Mammary epithelial cell (primary cell): ENCODE measurements at regions not wholly inside any gene's neighbourhood (a gene's known extent, or its start where the extent isn't known, plus 50 kb on each side); places are given as distances from the start of the nearest gene placed in this dataset.

Source experiments
- EZH2 ChIP-seq: IDR thresholded peaks from 2 replicates; pipeline ENCODE4 v1.6.1; 2012; ENCODE audit warnings: low read length, inconsistent platforms, borderline replicate concordance
- TF ChIP-seq, protein P1 (sequence below), 2 donors: IDR thresholded peaks in 1 of 2; conservative IDR thresholded peaks in 1 of 2; 2 replicates each; pipeline ENCODE4 v1.5.1; 2011 to 2012; ENCODE audit warnings: inconsistent platforms in 2 of 2, low read length in 2 of 2, mild to moderate bottlenecking in 2 of 2, control low read depth in 1 of 2, low read depth in 1 of 2; ENCODE audit not compliant: insufficient read depth in 1 of 2; ENCODE audit errors: extremely low read depth in 1 of 2

DNA sequence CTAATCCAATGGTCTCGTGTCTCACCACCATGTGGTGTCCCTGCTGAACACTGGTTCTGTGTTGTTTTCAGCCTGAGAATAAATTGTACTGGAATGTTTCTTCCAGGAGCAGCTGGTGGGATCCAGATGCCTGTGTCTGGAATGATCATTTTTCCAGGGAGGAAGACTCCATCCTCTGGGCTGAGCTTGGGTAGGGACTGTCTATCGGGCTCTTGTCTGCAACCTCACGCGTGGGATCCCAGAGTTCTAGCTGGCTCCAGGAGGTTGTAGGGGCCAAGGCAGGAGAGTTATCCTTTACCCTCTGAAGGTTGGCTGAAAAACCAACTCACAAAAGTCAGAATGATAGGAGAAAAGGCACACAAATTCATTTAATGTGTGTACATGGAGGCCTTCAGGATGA lies 144.1 kb upstream of the B3GAT1 start:
- TF ChIP-seq, protein P1, sequence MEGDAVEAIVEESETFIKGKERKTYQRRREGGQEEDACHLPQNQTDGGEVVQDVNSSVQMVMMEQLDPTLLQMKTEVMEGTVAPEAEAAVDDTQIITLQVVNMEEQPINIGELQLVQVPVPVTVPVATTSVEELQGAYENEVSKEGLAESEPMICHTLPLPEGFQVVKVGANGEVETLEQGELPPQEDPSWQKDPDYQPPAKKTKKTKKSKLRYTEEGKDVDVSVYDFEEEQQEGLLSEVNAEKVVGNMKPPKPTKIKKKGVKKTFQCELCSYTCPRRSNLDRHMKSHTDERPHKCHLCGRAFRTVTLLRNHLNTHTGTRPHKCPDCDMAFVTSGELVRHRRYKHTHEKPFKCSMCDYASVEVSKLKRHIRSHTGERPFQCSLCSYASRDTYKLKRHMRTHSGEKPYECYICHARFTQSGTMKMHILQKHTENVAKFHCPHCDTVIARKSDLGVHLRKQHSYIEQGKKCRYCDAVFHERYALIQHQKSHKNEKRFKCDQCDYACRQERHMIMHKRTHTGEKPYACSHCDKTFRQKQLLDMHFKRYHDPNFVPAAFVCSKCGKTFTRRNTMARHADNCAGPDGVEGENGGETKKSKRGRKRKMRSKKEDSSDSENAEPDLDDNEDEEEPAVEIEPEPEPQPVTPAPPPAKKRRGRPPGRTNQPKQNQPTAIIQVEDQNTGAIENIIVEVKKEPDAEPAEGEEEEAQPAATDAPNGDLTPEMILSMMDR (conservative IDR thresholded peaks at IDR 0.05 in 1 of 2, IDR thresholded peaks at IDR 0.05 in 1 of 2; ENCODE audit: extremely low read depth in 1 of 2, insufficient read depth in 1 of 2, low read depth in 1 of 2, low read length in 2 of 2): no peak
- no peak for TF ChIP-seq EZH2
